Panc1 (cell line): ENCODE measurements at regions not wholly inside any gene's neighbourhood (a gene's known extent, or its start where the extent isn't known, plus 50 kb on each side); places are given as distances from the start of the nearest gene placed in this dataset.

Source experiments
- ATAC-seq: fragments of 200-7000 bp; cut with Tn5 transposase; 2 replicates; pipeline ENCODE4 v1.9.1; 2020; ENCODE audit warnings: mild to moderate bottlenecking, moderate library complexity
- BruUV-seq: library from RNA; stranded (reverse); fragments of 400-500 nt; replicated peaks from 2 replicates; lab custom pipeline; 2021; lab: Mats Ljungman, UMichigan
- CTCF ChIA-PET: fragments of 300-600 bp; sonication (Branson Sonifier 250); formaldehyde crosslinking; loops from one replicate; lab custom pipeline; 2022; ENCODE audit warnings: antibody characterized with exemption; lab: Charles Lee
- POLR2A ChIA-PET: fragments of 300-600 bp; sonication (Branson Sonifier 250); formaldehyde crosslinking; loops from one replicate; lab custom pipeline; 2022; ENCODE audit warnings: antibody characterized with exemption; lab: Charles Lee
- DNase-seq: peaks from one replicate; pipeline ENCODE4 v3.0.0-alpha.2; 2010; ENCODE audit warnings: low read depth, low spot score
- H3K27ac ChIP-seq: 2 replicates; pipeline ENCODE4 v1.5.1; 2011; ENCODE audit warnings: mild to moderate bottlenecking, low read length, inconsistent platforms
- H3K27me3 ChIP-seq: fragments of 200-500 bp; sonication (Bioruptor generic); 2 replicates; pipeline ENCODE4 v1.6.0; 2014; ENCODE audit warnings: low read length, inconsistent platforms; ENCODE audit not compliant: control insufficient read depth, insufficient read depth
- H3K36me3 ChIP-seq: fragments of 200-500 bp; sonication (Bioruptor generic); 2 replicates; pipeline ENCODE4 v1.5.1; 2014; ENCODE audit warnings: inconsistent platforms, mild to moderate bottlenecking, low read length, moderate library complexity; ENCODE audit not compliant: control insufficient read depth, insufficient read depth
- H3K4me1 ChIP-seq: 2 replicates; pipeline ENCODE4 v1.5.1; 2011; ENCODE audit warnings: inconsistent platforms, mild to moderate bottlenecking, low read length, moderate library complexity; ENCODE audit not compliant: control insufficient read depth, insufficient read depth
- H3K4me3 ChIP-seq, 2 experiments: 2 replicates each; pipeline ENCODE4 v1.5.1; 2011 to 2012; ENCODE audit warnings: low read depth in 2 of 2, low read length in 2 of 2, mild to moderate bottlenecking in 2 of 2, inconsistent platforms in 1 of 2, moderate library complexity in 1 of 2
- H3K9me3 ChIP-seq: fragments of 200-500 bp; sonication (Bioruptor generic); 2 replicates; pipeline ENCODE4 v1.5.1; 2014; ENCODE audit warnings: low read depth, mild to moderate bottlenecking, inconsistent platforms, low read length, moderate library complexity; ENCODE audit not compliant: control insufficient read depth, insufficient read depth
- POLR2AphosphoS5 ChIP-seq: IDR thresholded peaks from 2 replicates; pipeline ENCODE4 v1.6.1; 2012; ENCODE audit warnings: mild to moderate bottlenecking, low read depth, low read length, moderate library complexity
- SIN3A ChIP-seq: IDR thresholded peaks from 2 replicates; pipeline ENCODE4 v1.6.1; 2012; ENCODE audit warnings: low read depth, mild to moderate bottlenecking, low read length, moderate library complexity, borderline replicate concordance; ENCODE audit not compliant: insufficient read depth
- TCF7L2 ChIP-seq: IDR thresholded peaks from 2 replicates; pipeline ENCODE4 v1.6.1; 2011; ENCODE audit warnings: mild to moderate bottlenecking, low read depth, low read length, inconsistent platforms
- in situ Hi-C: cut with HindIII; loops from 2 replicates; pipeline ENCODE4 v1.10.0; 2016; ENCODE audit warnings: low sequenced_read_pairs, low pct_unique_long_range_greater_than_20kb
- intact Hi-C: fragments of 100-400 bp; cut with micrococcal nuclease; formaldehyde crosslinking; loops from one replicate; pipeline ENCODE4 v1.10.0; 2022; ENCODE audit not compliant: unreplicated experiment
- TF ChIP-seq, protein P1 (sequence below): fragments of 450-650 bp; IDR thresholded peaks from 2 replicates; pipeline ENCODE4 v1.5.1; 2017; ENCODE audit warnings: mild to moderate bottlenecking
- TF ChIP-seq, protein P2 (sequence below), 2 experiments: IDR thresholded peaks; 2 replicates each; pipeline ENCODE4 v1.6.1; 2011 to 2012; ENCODE audit warnings: low read depth in 2 of 2, control low read depth in 1 of 2, low read length in 1 of 2, mild to moderate bottlenecking in 1 of 2, moderate library complexity in 1 of 2; ENCODE audit not compliant: insufficient read depth in 1 of 2

DNA sequence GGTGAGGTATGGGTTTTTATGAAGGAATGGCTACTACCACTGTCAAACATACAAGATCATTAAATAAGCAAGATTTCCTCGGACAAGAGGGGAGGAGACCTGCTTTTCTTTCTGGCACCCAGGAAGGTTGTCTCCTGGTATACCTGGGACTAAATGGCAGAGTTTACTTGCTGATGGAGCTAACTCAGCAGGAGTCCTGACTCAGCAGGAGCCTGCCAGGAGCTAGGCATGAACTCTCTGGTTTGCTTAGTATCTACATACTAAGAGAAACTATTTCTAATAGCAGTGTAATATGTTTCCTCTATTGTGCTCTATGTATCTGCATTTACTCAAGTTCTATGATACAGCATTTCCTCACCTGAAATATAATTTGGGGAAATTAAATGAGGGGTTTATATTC, 404.2 kb downstream of the RSL24D1 start:
- ATAC-seq, result no peak
- ChIA-PET POLR2A (no interaction called here), CTCF (no interaction called here)
- no peak for TF ChIP-seq SIN3A
- TF ChIP-seq, protein P1, sequence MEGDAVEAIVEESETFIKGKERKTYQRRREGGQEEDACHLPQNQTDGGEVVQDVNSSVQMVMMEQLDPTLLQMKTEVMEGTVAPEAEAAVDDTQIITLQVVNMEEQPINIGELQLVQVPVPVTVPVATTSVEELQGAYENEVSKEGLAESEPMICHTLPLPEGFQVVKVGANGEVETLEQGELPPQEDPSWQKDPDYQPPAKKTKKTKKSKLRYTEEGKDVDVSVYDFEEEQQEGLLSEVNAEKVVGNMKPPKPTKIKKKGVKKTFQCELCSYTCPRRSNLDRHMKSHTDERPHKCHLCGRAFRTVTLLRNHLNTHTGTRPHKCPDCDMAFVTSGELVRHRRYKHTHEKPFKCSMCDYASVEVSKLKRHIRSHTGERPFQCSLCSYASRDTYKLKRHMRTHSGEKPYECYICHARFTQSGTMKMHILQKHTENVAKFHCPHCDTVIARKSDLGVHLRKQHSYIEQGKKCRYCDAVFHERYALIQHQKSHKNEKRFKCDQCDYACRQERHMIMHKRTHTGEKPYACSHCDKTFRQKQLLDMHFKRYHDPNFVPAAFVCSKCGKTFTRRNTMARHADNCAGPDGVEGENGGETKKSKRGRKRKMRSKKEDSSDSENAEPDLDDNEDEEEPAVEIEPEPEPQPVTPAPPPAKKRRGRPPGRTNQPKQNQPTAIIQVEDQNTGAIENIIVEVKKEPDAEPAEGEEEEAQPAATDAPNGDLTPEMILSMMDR, result no peak
- DNase-seq, result no peak
- H3K27ac ChIP-seq, result no peak overlapping the region
- BruUV-seq, result no TSS peak
- H3K4me1 ChIP-seq, result no peaks in the 10 kb centered on the region
- H3K9me3 ChIP-seq, result no peaks in the 10 kb centered on the region
- no peak overlapping the region for H3K4me3 ChIP-seq
- no peaks in the 10 kb centered on the region for H3K27me3 ChIP-seq
- in situ Hi-C loops, result no loop called here
- no peaks in the 10 kb centered on the region for H3K36me3 ChIP-seq
- intact Hi-C loops, result no loop called here

DNA sequence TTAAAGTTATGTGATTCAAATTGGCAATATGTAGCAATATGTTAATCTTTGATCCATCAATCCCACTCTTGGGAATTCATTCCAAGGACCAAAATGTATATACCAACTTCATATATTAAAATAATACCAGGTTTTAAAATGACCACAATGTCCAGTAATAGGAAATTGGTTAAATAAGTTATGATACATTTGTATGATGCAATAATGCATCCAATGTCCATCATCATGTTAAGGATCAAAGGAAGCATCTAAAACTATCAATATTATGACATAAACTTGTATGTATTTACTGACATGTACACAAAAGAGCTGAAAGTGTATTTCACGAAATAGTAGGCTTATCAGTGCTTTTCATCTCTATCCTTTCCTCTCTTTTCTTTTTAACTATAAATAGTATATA, 406.0 kb downstream of the RSL24D1 start:
- H3K4me1 ChIP-seq, result no peaks in the 10 kb centered on the region
- no peaks in the 10 kb centered on the region for H3K27me3 ChIP-seq
- no TSS peak for BruUV-seq
- TF ChIP-seq TCF7L2 (no peak), POLR2AphosphoS5 (no peak), SIN3A (no peak)
- TF ChIP-seq, protein P2, sequence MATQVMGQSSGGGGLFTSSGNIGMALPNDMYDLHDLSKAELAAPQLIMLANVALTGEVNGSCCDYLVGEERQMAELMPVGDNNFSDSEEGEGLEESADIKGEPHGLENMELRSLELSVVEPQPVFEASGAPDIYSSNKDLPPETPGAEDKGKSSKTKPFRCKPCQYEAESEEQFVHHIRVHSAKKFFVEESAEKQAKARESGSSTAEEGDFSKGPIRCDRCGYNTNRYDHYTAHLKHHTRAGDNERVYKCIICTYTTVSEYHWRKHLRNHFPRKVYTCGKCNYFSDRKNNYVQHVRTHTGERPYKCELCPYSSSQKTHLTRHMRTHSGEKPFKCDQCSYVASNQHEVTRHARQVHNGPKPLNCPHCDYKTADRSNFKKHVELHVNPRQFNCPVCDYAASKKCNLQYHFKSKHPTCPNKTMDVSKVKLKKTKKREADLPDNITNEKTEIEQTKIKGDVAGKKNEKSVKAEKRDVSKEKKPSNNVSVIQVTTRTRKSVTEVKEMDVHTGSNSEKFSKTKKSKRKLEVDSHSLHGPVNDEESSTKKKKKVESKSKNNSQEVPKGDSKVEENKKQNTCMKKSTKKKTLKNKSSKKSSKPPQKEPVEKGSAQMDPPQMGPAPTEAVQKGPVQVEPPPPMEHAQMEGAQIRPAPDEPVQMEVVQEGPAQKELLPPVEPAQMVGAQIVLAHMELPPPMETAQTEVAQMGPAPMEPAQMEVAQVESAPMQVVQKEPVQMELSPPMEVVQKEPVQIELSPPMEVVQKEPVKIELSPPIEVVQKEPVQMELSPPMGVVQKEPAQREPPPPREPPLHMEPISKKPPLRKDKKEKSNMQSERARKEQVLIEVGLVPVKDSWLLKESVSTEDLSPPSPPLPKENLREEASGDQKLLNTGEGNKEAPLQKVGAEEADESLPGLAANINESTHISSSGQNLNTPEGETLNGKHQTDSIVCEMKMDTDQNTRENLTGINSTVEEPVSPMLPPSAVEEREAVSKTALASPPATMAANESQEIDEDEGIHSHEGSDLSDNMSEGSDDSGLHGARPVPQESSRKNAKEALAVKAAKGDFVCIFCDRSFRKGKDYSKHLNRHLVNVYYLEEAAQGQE (IDR thresholded peaks at IDR 0.05; ENCODE audit: insufficient read depth in 1 of 2, low read depth in 2 of 2, low read length in 1 of 2), result no peak
- TF ChIP-seq, protein P1, result no peak
- ChIA-PET CTCF (no interaction called here), POLR2A (no interaction called here)
- no peak overlapping the region for H3K4me3 ChIP-seq
- in situ Hi-C loops (no loop called here), intact Hi-C loops (no loop called here)
- DNase-seq, result no peak
- H3K9me3 ChIP-seq, result no peaks in the 10 kb centered on the region
- no peaks in the 10 kb centered on the region for H3K36me3 ChIP-seq
- no peak overlapping the region for H3K27ac ChIP-seq
- ATAC-seq, result no peak

DNA sequence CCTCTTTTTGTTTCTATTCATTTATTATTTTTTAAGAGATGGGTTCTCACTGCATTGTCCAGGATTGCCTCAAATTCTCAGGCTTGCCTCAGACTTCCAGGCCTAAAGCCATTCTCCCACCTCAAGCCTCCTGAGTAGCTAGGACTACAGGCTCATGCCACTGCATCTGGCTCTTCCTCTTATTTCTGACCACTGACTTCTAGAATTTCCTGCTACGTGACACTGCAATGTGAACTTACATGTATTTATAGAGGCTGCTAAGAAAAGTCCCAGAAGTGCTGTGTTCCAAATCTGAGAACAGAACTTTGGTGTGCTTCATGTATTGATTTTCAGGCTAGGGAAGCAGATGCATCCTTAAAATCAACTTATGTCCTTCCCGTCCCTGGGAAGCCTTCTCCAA, 407.4 kb downstream of the RSL24D1 start:
- Histone ChIP-seq H3K4me3 (no peak overlapping the region), H3K4me1 (no peaks in the 10 kb centered on the region), H3K27ac (no peak overlapping the region), H3K9me3 (no peaks in the 10 kb centered on the region), H3K27me3 (no peaks in the 10 kb centered on the region), H3K36me3 (no peaks in the 10 kb centered on the region)
- no TSS peak for BruUV-seq
- intact Hi-C loops (no loop called here), in situ Hi-C loops (no loop called here)
- no peak for DNase-seq
- CTCF ChIA-PET, result no interaction called here
- POLR2A ChIA-PET, result no interaction called here
- TF ChIP-seq SIN3A (no peak), POLR2AphosphoS5 (no peak), TCF7L2 (no peak)
- TF ChIP-seq, protein P2 (IDR thresholded peaks at IDR 0.05; ENCODE audit: insufficient read depth in 1 of 2, low read depth in 2 of 2, low read length in 1 of 2), result no peak
- TF ChIP-seq, protein P1, result no peak
- ATAC-seq, result no peak
